Inflammatory macrophage treated with lipopolysaccharide for 1 hour (primary cell): ENCODE measurements at regions not wholly inside any gene's neighbourhood (a gene's known extent, or its start where the extent isn't known, plus 50 kb on each side); places are given as distances from the start of the nearest gene placed in this dataset.
"Not testable (repeated sequence)": the region's sequence is repeated elsewhere in the genome, so short reads cannot be mapped to it uniquely, and the experiment has no call there.

ENCODE experiments used
- DNase-seq, 2 donors: peaks; one replicate each; pipeline ENCODE4 v3.0.0-alpha.2; 2020 to 2022

DNA sequence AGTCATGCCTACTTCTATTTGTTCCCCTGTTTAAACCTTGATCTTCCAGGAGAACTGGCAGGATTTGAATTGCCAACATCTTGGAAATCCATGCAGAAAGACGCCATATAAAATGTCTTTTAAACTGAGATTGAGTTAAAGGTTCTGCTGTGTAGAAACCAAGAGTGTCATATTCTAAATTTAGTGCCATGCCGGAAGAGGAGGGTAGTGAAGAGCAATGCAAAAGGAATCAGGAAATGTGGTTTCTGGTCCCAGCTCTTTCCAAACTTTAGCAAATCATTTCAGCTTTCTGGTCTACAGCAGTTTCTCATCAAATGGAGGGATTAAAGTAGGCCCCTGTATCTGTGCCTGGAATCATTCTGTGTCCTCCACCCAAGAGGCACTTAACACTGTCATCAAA is 85.7 kb downstream of the BTG1 start:
- DNase-seq = peak; percentile 51 to 63

DNA sequence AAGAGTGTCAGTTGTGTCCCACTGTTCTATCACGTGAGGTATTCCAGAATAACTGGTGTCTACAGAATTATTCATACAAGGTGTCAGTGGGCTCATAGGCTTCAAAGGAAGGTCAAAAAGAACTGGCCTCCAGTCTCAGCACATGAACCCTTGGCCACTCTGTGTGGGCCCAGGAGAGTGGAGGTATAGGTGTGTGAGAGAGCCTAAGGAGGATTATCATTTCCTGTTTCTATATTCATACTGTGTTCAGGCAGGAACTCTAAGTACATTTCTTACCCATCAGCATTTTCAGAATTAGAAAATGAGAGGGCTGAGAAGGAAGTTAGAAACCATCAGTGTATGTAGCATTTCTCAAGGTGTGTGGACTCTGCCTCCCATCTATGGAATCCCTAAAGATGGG is 87.0 kb downstream of the BTG1 start:
- DNase-seq = no peak

DNA sequence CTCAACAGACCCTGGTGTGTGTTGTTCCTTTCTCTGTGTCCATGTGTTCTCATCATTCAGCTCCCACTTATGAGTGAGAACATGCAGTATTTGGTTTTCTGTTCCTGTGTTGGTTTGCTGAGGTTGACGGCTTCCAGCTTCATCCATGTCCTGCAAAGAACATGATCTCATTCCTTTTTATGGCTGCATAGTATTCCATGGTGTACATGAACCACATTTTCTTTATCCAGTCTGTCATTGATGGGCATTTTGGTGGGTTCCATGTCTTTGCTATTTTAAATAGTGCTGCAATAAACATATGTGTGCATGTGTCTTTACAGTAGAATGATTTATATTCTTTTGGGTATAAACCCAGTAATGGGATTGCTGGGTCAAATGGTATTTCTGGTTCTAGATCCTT is 88.9 kb downstream of the BTG1 start:
- DNase-seq = not testable (repeated sequence)

DNA sequence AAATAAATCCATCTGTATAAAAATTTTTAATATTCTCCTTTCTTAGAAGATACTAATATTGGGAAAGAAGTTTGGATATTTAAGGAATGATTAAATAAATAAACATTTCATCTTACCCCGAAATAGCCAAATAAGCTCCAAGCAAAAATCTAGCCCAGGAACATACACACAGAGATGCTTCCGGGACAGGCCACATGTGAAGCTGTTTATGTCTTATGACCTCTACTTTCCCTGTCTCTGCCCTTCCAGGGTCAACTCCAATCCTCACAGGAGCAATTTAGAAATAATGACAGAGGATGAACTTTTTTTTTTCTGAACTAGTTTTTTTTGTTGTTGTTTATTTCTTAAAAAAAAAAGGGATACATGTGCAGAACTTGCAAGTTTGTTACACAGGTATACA is 89.4 kb downstream of the BTG1 start:
- DNase-seq = no peak

DNA sequence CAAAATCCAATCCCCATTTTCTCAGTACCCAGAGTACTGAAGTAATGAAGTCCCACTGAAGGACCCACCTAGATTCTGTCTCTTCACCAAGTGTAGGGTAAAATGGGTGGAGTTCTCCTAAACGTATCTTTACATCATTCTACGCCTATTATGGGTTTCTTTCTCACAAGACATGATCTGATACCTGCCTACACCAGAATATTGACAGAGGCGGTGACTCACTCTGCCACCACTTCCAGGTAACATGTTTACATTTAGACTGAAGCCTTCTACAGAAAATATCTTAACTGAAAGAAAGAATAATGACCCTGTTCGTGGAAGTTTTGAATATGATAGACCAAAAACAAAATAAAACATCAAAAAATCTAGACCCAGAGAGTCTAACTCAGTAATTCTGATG is 89.8 kb downstream of the BTG1 start:
- DNase-seq = no peak

DNA sequence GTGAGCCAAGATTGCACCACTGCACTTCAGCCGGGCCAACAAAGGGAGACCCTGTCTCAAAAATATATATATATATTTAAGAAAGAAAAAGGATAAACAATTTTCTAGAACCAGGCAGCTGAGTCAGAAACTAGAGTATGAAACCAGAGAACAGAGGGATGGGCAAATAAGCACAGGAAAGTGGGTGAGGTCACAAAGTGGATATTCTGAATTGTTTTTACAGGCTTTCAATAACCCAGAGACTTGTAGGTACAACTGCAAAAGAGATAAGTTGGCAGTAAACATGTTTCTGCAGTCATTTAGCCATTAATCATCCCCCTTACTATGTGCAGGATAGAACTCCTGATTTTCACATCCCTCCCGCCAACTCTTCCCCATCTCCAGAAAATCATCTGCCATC is 94.2 kb downstream of the BTG1 start:
- DNase-seq = no peak

DNA sequence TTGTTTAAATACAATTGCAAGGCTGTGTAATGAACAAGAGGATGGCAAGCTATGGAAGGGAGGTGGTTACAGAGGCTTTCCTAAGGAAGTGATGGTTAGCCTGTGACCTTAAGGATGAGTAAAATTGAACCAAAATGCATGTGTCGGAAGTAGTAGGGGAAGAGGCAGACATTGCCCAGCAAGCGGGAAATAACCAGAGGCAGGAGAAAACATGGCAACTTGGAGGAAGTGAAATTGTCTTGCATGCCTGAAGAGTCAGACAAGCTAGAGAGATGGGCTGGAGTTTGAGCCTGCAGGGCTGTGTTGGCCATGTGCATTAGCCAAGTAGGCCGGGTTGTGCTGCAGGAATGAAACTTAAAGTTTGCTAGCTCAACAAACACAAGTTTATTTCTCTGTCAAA is 96.2 kb downstream of the BTG1 start:
- DNase-seq = peak; percentile 29

DNA sequence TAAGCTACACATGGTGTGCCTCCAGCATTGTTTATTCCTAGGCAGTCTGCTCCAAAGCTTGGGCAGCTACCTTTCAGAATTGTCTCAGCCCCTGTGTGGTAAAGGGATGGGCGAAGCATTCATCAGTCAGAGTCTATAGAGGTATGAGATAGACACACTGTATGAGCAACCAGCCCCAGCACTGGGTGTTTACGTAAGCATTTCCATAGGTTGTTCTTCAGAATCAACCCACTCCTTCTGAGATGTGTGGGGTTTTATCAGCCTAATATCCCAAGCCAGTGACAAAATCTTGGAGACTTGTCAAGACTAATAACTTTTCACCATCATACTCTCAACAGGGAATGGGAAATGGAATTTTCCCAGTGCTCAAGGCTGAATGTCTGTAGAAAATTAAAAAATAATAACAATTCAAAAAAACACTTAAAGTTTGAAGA is 98.2 kb downstream of the BTG1 start:
- no peak for DNase-seq

DNA sequence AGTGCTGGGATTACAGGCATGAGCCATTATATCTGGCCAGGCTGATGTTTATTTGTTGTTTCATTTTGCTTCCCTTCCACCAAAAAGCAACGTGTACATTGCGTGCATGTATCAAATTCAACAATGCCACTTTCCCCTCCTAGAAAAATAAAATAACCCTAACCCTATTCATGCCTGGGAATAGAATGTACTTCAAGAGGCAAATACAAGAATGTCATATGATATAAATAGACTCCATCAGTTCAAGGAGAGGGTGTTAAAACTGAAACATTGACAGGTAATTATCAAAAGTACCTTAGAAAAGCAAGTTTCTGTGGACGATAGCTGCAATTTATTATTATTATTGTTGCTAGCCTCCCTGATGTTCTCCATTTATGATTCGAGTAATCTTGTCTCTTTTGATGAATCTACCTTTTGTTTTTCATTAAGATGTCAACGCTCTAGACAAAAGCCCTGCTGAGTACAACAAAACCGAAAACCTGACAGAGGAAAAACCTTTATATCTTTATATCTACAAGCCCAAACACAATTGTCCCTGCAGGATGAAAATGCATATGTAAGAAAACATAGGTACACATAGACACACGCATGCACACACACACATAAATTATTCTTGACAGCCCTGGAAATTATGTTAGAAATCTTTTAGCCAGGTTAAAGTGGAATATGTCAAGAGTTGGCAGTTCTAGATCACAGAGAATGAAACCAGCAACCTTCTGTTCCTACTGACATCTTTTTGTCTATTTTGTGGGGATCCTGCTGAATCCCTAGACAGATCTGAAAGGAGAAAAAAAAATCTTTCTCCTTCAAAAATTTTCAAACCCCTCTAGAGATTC is 98.9 kb downstream of the BTG1 start:
- DNase-seq = no peak

DNA sequence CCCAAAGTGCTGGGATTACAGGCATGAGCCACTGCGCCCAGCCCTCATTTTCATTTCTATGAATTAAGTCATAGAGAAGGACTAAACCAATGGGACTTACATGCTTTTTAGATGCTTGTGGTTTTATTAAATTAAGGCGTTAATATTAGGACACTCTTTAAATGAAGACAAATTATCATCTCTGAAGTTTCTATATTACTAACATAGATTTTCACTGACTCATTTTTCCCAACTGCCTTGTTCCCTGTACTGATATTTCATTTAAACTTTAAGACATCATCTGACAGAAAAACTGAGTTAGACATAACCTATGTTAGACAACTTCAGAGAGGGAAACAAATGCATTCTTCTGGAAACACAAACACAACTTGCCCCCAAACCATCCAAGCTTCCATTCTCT is 99.8 kb downstream of the BTG1 start:
- DNase-seq = no peak

DNA sequence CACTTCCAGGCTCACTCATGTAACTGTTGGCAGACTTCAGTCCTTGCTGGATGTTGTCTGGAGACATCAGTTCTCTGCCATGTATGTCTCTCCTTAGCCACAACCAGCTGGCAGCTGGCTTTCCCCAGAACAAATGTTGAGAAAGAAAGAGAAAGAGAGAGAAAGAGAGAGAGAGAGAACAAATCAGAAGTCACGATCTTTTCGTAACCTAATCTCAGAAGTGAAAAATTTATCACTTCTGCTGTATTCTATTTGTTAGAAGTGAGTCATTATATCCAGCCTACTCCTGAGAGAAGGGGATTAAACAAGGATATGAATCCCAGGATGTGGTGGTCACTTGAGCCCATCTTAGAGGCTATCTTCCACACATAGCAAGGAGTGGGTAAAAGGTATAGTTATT is 101.2 kb downstream of the BTG1 start:
- no peak for DNase-seq

DNA sequence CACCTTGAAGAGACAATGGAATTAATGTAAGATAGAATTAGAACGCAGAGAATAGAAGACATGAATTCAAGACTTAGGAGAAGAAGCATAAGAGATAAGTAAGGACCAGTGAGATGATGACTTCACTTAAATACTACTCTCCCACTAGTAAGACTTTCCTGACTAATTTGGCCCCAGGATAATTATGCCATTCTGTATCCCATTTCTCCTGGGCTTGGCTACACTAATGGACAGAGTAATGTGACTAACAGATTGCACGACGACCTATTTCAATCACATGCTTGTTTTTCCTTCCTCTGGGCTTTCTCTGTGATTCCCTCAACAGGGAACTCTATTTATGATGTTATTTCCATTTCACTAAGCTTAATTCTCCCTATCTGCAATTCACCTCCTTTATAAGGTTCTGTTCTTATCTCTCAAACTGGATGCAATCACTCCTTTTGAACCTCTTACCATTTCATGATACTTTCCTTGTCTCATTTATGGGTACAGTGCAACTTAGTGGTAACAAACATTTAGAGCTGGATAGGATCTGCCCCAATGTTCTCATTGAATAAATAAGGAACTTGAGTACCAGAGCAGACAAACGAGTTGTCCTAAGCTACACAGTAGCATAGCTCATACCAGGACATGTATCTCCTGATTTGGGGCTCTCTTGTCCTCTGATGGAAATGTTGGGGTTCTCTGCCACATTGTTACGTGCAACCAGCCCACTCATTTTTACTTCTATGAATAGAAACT is 102.7 kb downstream of the BTG1 start:
- peak in 1 of 2 donors; percentile 39 for DNase-seq

DNA sequence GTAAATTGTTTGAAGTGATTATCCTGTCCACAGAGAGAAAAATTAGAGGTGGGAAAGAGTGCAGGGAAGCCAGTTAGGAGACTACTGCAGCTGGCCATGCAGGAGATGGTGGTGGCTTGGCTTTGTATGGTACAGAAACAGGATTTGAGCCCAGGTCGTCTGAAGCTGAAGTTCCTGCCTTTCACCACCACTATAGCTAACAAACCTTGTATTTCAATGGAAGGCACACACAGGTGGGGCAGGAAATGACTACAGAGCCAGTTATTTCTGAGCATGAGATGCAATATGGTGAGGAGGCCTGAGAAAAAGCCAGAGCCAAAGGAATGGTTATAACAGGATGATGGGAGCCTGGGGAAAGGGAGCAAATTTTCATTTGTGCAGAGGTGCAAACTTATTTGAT is 103.9 kb downstream of the BTG1 start:
- DNase-seq = no peak

DNA sequence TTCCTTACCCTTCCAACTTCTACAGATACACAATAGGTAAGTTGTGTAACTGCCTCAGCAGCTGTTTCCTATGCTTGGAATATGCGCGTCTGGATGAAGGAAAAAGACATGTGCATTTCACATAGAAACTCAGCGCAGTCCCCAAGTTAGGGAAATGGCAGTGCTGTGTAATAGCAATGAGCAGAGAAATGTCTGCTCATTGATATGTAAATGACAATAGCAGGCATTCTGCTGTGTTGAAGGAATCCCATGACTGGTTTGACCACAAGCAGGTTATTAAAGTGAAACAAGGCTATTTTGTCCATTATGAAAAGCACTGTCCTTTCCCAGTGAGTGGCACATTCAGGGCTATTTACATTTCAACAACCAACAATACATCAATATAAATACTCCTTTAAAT is 106.6 kb downstream of the BTG1 start:
- DNase-seq = no peak

DNA sequence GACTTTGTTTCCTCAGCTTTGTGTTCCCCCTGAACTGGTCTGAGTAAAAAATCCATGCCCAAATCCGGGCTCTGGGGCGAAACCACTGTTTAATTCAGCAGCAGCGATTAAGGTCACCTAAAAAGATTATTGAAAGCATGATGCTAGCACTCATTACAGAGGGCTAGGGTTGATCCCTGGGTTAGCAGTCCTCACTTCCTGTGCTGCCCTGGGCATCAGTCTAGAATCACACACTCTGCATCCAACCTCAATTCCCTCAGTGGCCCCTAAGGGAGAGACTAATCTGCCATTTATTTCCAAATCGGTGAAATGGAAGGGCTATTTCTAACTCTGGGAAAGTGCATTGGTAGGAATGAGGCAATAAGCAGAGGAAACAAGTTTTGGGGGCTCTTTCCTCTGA is 107.2 kb downstream of the BTG1 start:
- DNase-seq = no peak

DNA sequence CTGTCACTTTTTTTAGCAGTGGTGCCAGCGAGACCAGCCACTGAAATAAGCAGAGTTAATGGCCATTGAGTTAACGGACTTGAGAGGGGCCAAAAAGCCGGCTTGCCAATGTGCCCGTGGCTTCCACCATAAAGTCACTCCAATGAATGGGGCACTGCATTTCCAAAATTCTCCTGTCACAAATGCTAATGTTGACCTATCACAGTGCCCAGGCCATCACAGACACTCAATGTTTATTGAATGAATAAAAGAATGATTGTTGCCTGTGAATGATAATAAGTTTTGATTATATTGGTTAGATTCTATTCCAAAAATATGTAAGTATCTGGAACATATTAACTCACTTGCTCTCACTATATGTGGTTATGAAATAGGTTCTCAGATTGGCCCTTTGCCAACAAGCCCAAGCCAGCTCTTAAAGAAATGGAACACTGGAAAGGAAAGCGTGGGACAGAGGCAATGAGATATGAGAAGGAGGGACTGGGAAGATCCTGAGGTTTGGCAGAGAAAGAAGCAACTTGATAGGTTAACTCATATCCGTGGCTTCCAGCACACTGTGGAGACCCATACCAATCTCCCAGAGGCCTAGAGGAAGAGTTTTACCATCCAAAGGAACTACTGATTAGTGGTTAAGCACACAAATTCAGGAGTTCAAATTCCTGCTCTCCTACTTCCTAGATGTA is 108.7 kb downstream of the BTG1 start:
- DNase-seq = no peak

DNA sequence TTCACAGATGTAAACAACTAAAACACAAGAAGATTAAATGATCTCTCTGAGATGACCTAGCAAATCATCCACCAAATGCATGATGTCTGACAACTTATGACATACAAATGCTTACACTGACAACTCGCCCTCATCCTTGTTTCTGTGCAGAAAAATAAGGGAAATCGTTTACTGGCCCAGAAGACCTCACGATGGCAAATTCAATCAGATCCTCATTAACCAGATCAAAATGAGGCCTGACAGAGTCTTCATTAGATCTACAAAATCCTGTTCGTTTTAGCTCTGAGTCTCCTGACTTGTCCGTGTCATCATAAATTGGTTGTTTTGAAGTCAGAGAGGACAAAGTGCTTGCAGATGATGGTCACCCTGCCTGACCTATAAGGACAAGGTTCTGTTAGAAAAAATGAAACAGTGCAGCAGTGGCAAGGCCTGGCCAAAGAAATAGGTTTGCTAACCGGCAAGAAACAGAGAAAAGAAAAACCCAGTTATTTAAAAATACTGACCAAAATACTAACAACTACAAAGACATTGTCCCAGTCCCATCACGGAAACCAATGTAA is 109.5 kb downstream of the BTG1 start:
- DNase-seq = no peak

DNA sequence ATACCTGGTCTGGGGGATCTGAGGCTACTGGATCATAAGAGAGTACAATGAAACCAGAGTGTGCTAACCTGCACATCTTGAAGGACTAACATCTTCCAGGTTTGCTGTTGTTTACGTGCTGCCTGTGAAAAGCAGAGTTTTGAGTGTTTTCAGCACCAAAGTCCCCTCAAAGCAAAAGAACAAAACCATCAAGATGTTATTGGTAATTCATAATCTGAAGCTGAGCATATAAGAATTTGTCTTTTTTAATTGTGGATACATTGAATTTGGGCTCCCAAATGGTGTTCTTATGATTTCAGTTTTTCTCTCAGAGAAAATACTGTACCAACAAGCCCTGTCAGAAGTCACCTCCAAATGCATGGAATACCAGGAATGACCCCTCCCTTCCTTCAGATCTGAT is 110.2 kb downstream of the BTG1 start:
- no peak for DNase-seq

DNA sequence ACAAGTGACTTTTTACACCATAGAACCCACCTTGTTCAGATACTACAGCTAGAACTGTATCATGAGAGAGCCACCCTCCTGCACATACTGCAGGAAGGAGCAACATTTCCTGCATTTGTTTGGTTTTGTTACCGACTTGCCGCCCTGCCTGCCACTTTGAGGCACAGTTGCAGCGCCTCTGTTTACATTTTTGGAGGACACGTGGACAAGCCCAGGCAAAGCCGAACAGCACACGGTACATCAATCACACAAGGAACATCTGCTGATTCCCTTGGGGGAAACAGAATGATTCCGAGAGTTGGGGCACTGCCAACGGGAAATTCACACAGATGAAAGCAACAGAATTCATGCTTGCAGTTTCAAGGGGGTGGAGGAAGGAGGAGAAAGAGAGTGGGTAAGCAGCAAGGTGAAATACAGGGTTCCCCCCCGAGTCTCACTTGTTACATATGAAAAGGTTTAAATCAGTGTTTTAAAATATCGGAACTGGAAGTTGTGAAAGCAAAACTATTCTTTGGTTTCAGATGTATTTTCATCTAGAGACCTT is 110.7 kb downstream of the BTG1 start:
- DNase-seq = peak; percentile 38 to 52

DNA sequence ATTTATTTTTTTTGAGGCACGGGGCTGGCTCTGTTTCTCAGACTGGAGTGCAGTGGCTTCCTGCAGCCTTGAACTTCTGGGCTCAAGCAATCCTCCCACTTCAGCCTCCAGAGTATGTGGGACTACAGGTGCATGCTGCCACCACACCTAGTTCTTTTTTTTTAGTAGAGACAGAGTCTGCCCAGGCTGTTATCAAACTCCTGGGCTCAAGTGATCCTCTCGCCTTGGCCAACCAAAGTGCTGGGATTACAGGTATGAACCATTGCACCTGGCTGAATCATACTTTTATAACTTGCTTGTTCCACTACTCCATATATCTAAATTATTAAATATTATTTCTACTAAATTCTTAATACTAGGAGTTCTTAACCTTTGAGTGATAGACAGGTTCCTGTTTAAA is 111.6 kb downstream of the BTG1 start:
- no peak for DNase-seq

DNA sequence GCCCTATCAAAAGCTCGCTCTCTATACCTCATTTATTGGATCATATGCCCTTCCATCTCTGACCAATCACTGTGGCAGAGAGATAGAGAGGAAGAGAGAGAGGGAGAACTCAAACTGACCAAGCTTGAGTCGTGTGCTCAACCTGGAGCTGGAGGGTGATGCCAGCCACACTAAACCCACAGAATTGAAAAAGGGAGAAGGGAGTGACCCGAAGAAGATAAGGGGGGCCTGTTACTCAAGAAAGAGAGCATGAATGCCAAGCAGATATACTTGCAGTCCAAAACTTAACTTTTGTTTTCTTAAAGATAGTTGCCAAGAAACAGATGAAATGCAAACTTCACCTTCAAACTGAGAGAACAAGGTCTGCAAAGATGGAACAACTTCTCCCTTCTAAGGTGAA is 112.7 kb downstream of the BTG1 start:
- no peak for DNase-seq

DNA sequence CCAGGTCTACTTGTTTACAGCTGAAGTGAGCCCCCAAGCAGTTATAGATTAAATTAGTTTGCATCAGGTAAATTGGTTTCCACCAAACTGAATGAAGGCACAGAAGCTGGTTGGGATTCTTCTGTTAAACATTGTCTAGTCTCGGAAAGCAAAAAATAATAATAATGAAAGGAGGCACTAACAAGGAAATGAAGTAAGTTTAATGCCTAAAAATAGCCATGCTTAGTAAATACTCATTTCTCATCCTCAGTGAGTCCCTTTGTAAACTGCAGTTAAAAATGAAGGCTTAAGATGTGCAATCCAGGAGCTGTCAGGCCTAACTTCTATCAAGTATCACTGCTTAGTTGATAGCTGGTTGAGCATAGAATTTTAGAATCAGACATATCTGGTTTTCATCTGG is 113.5 kb downstream of the BTG1 start:
- no peak for DNase-seq

DNA sequence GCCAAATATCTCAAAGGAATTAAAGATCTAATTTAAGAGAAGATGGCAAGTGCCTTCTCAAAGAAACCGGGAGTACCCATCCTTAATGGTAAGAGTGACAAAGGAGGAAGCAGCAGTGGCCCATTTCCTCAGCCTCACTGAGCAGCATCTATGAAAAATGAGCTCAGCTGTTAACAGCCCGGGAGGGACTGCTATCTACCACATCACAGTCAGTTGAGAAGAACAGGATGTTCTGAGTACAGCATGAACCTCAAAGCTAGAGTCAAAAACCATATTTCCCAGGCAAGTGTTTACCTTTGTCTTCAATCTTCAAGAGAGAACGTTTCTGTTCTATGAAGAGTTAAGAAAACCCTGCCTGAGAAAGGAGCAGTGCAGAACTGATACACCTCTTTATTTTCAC is 115.0 kb downstream of the BTG1 start:
- peak in 1 of 2 donors; percentile 44 for DNase-seq
